ENCODE measurements at regions not wholly inside any gene's neighbourhood (a gene's known extent, or its start where the extent isn't known, plus 50 kb on each side); places are given as distances from the start of the nearest gene placed in this dataset.

DNA sequence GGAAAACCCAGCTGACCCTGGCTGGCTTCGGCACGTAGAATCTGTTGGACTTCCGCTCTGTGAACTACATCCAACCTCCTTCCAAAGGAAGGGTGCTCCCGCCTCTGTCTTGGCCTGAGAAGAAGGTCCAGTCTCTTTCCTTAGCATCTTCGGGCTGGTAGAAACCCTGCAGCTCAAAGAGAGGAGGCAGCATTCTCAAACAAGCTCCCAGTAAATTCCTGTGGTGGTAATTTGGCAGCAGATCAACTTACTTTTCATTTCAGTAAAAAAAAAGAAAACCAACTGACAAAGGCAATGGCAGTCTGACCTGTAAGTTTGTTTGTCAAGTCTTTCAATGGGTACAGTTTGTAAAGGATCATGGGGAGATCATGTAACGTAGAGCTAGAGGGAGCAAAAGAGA, 176.7 kb downstream of the MED10 start:
- DNase-seq (ENCODE audit: insufficient read length, low spot score) (peak; percentile 32), FAIRE-seq (no peak)

DNA sequence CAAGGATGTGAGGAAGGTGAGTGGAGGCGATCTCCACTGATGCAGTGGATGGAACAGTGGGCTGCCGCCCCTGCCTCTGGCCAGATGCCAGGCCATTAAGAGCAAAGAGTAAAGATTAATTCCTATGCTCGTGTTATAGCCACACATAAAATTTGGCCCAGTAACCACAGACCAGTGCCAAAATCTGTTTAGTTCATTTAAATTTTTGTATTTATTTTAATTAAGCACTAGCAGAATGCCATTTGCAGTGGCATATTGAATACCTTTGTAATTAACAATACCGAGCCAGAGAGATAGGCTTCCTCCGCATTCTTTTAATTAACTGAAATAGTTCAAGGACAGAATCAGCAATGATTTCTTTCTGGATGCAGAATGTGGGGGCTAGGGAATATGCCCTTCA, 179.8 kb downstream of the MED10 start:
- DNase-seq (ENCODE audit: insufficient read length, low spot score): no peak
- FAIRE-seq: no peak

DNA sequence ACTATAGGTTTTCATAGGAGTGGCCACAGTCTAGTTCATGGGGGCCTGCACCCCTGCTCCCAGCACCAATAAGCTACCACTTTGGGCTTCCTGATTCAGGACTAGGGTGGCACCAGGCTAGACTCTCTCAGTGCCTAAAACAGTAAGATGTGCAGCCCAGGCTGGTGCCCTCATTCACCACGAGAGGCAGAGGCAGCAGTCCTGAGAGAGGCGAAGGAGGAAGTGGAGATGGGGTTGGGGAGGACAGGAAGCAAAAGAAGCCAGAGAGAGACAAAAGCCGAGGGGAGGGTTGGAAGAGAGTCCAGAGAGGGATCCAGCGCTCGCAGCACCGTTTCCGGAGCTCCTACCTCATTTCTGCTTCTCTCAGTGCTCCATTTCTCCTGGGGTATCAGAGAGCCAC, 180.9 kb downstream of the MED10 start:
- no peak for DNase-seq (ENCODE audit: insufficient read length, low spot score)
- FAIRE-seq: no peak

DNA sequence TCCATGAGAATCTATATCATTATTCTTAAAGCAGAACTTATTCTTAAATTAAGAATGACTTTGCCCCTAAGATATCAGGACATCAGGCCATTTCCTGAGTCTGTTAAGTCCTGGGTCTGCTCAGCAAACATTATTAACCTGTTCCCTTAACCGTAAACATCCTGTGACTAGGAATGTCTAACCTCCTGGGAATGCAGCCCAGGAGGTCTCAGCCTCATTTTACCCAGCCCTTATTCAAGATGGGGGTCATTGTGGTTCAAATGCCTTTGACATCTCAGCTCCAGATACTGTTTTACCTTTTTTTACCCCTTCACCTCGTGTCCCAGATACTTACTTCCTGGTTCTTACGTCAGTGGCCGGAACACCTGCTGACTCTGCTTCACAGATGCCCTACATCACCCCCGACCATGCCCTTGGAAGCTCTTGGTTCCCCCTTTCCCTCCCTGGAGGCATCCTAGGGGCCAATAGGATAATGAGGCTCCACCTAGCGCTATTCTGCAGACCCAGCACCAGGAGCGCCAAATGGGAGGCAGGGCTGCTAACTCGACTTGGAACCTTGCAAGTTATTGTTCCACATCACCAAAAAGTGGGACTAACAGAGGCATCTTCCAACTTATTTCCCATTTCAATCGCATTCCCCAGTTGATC, 182.5 kb downstream of the MED10 start:
- DNase-seq (ENCODE audit: insufficient read length, low spot score) (no peak), FAIRE-seq (no peak)

DNA sequence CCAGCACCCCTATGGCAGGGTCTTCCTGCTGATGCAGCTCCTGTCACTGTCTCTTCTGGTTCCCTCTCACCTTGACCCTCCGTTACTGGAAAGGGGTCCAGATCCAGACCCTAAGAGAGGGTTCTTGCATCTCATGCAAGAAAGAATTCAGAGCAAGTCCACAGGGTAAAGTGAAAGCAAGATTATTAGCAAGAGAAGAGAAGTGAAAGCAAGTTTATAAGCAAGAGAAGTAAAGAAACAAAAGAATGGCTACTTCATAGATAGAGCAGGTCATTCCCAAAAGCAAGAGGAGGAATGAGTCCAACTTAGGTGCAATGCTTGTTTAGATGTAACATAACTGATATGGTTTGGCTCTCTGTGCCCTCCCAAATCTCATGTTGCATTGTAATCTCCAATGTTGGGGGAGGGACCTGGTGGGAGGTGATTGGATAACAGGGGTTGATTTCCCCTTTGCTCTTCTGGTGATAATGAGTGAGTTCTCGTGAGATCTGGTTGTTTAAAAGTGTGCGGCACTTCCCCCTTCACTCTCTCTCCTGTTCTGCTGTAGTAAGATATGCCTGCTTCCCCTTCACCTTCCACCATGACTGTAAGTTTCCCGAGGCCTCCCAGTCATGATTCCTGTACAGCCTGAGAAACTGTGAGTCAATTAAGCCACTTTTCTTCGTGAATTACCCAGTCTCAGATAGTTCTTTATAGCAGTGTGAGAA, 183.3 kb downstream of the MED10 start:
- FAIRE-seq (peak; percentile 20), DNase-seq (ENCODE audit: insufficient read length, low spot score) (no peak)

DNA sequence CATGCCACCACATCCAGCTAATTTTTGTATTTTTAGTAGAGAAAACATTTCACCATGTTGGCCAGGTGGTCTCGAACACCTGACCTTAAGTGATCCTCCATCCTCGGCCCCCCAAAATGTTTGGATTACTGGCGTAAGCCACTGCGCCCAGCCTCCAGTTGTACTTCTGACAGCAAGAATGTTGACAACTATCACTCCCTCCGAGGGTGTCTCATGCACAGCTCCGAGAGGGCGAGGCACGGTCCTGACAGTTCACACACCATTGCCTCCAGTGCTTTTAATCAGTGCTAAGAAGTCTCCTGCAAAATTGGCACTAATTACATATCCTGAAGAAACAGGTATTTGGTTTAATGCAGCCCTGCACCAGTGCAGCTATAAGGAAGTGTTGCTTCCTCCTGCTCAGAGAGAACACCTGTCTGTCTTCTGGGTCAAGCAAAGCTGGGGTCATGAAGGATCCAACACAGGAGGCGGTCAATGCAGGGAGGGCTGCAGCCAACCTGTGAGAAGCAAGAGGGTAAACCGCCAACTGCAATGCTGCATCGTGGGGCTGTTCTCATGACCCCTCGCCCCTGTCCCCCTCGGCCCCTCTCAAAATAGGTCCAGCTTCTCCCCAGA, 184.0 kb downstream of the MED10 start:
- DNase-seq (ENCODE audit: insufficient read length, low spot score) (no peak), FAIRE-seq (peak; percentile 60)

DNA sequence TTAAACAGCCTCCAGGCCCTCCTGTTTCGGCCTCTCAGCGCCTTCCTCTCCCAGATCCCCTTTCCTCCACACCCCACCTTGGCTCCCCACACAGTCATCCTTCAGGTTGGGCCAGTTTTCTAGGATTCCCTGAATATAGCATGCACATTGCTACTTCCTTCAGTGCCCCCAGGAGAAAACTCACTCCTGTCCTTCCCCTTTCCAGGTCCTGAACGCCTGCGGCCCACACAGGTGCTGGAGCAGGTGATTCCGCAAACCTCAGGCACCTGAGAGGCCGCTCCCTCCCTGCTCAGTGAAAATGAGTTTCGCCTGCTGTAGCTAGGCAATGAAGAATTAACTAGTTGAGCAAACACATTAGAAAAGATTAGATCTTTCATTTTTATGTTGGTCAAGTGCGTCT, 185.0 kb downstream of the MED10 start:
- no peak for DNase-seq (ENCODE audit: insufficient read length, low spot score)
- no peak for FAIRE-seq

DNA sequence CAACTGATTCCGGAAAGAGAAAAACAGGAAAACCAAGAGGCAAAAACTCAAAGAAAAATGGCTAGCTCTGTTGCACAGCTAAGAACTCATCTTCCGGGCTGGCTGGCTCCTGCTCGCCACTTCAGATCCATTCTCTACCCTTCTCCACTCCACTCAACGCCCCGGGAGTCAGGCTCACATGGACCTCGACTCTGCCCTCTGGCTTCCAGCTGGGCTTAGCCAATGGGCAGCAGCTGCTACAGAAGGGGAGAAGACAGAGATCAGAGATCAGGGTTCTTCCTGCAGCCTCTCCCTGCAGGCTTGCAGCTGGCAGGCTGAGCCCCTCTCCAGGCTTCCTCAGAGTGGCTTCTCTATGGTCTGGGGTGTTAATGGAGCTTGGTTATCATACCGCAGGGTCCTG, 187.5 kb downstream of the MED10 start:
- DNase-seq (ENCODE audit: insufficient read length, low spot score) (no peak), FAIRE-seq (no peak)

DNA sequence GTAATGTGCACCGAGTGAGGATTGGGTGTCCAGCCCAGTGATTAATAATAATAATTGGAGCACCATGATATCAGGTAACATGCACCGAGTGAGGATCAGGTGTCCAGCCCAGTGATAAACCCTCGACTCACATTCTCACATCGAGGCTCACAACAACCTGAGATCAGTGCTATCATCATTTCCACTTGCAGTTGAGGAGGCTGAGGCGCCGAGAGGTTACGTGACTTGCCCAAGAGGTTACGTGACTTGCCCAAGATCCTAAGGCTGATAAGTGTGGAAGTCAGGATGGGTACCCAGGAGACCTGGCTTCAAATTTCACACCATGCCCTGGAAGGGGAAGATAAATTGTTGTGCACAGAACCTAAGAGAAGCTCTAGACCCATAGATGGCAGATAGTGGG, 189.4 kb downstream of the MED10 start:
- FAIRE-seq: no peak

DNA sequence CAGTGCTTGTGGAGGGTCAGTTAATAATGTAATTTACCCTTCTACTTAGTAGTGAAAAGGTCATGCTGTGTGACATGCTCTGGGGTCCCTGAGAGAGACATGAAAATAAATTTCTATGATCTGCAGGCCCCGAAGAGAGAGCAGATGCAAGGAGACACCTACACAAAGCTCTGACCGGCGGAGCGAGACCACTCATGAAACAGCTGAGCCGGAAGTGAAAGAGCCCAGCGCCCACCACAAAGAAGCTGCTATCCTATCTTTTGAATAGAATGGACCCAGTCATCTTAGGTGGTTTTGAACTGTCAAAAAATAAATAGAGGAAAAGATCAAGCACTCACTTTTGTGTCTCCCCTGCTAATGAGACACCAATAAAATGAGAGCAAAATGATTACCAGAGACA, 190.0 kb downstream of the MED10 start:
- FAIRE-seq: no peak
- DNase-seq (ENCODE audit: insufficient read length, low spot score): no peak

More for the DNA sequence above, 189.4 kb downstream of the MED10 start:
- DNase-seq (ENCODE audit: insufficient read length, low spot score): no peak

DNA sequence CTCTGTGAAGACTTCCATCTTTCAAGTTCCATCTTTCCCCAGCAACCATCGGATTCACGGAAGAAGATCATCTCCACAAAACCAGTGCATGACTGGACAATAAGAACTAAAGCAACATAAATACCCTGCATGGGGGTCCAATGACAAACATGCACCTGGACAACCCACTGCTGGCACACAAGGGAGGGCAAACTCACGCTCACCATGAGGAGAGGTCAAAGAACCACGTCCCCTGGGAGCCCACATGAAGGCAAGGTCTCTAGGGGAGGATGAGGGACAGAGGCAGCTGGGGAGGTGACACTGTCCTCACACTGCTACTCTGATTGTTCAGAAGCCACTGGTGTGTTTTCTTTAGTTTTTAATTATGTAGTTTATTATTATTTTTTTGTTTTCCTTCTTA, 190.8 kb downstream of the MED10 start:
- FAIRE-seq: no peak
- DNase-seq (ENCODE audit: insufficient read length, low spot score): no peak

DNA sequence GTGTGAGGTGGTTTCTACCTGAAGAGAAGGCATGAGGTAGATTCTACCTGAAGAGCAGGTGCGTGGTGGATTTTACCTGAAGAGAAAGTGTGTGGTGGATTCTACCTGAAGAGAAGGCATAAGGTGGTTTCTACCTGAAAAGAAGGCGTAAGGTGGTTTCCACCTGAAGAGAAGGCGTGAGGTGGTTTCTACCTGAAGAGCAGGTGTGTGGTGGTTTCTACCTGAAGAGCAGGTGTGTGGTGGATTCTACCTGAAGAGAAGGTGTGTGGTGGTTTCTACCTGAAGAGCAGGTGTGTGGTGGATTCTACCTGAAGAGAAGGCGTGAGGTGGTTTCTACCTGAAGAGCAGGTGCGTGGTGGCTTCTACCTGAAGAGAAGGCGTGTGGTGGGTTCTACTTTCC, 192.8 kb downstream of the MED10 start:
- FAIRE-seq (peak; percentile 13), DNase-seq (ENCODE audit: insufficient read length, low spot score) (no peak)

DNA sequence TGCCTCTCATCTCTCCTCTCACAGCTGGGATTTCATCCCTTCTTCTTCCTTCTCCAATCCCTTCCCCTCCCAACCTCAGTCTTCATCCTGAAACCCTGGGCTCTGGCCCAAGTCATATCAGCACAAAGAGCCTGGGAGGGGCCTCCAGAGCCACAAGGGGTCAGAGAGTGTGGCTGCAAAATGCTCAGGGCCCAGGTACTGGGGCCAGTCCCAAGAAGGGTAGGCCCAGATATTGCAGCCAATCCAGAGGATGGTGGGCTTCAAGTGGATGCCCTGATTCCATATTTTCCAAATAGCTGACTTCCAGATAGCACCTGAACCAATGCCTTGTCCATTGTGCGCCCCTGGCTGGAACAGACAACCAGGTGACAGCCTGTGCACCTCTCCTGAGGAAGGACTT, 193.9 kb downstream of the MED10 start:
- no peak for DNase-seq (ENCODE audit: insufficient read length, low spot score)
- FAIRE-seq: no peak

DNA sequence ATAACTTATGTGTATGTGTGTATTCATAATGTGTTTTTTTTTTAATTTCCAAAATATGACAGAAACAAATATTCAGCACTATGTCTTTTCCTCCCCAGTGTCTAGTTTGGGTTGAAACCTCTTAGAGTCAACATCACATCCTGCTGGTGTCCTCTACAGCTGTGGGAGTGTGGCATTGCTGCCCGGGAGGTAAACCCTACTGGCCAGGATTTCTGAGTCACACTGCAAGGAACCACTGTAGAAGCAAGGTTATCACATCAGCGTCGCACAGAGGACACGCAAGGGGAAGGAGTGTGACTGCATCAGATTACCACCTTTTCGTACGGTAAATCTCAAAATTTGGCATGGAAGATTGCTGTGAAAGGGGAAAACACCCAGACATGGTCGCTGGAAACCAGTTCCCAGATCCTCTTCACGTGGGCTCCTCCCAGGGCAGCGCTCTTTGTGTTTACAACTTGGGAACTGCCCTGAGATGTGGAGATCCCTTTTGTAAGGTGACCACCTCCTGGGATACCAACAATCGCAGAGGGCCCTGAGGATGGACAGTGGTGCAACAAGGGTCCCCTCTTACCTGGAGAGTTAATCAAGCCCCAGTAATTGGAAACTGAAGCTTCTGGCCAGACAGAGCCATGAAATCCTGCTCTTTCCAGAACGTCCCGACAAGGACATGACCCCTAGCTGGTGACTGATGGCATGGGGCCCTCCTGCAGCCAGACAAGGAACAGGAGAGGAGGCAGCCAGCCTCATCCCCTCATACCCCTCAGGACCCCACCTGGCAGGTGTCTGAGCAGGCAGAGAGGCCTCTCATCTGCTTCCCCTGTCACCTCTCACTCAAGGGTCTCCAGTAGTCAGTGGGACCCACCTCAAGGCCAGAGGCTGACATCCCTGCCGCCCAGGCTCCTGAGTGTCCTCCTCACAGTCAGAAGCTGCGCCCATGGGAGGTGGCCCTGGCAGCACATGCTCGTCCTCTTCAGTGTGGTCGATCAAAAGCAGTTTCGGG, 194.7 kb downstream of the MED10 start:
- DNase-seq (ENCODE audit: insufficient read length, low spot score) (no peak), FAIRE-seq (no peak)

DNA sequence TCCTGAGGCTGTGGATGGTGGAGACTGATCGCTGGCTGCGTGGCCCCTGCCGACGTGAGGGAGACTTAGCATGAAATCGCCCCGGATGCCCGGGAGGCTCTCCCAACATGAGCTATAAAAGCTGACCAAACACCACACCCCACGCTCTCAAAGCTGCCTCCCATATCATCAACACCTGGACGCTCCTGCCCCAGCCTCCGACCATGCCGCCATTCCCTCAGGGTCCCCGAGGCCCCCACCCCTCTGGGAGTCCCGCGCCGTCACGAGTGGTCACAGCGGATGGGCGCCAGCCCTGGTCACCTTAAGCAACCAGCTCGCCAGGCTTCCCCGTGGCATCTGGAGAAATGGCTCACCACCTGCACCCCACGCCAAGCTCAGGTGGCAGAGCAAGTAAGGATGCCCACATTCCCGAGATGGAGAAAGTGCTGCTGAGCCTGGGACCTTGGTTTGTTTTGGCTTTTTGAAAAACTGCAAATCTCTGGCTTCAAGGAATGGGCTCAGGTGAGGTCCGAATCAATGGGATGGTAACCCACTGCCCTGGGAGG, 196.0 kb downstream of the MED10 start:
- DNase-seq (ENCODE audit: insufficient read length, low spot score): no peak
- FAIRE-seq: no peak

DNA sequence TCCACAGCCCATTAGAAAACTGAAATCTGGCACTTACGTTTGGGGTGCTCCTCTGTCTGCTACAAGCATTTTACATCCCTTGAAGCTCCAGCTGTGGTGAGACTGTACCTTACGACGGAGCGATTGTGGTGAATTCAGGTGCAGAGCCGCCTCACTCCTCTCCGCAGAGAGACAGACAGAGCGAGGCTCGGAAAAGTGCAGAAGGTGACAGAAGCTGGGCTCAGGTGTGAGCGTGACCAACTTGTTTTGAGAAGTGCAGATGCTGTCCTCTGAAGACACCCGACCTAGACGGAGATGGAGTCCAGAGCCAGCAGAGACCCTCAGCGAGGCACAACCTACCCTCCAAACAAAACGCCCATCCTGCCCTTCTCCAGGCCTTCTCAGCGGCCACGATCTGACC, 196.5 kb downstream of the MED10 start:
- FAIRE-seq (no peak), DNase-seq (ENCODE audit: insufficient read length, low spot score) (no peak)

DNA sequence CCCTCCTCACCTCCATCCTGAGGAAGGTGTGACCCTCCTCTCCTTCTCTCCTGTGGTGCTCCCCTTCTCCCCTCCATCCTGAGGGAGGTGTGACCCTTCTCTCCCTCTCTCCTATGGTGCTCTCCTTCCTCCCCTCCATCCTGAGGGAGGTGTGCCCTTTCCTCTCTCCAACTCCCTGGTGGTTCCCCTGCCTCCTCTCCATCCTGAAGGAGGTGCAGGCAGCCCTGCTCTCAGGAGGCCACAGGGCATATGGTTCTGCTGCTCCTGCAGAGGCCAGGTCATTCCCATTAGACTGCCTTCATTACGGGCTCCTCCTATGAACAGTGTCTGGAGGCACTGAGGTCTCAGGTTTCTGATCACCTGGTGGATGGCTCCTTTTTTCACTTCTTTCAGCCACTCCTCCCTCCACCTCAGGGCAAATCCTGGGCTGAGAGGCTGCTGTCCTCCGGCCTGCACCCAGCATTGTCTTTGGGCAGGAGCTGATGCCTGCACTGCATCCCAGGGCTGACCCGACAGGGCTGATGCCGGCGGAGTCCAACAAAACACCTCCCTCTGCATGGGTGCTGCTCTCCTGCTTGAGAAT, 197.1 kb downstream of the MED10 start:
- DNase-seq (ENCODE audit: insufficient read length, low spot score) (no peak), FAIRE-seq (no peak)

DNA sequence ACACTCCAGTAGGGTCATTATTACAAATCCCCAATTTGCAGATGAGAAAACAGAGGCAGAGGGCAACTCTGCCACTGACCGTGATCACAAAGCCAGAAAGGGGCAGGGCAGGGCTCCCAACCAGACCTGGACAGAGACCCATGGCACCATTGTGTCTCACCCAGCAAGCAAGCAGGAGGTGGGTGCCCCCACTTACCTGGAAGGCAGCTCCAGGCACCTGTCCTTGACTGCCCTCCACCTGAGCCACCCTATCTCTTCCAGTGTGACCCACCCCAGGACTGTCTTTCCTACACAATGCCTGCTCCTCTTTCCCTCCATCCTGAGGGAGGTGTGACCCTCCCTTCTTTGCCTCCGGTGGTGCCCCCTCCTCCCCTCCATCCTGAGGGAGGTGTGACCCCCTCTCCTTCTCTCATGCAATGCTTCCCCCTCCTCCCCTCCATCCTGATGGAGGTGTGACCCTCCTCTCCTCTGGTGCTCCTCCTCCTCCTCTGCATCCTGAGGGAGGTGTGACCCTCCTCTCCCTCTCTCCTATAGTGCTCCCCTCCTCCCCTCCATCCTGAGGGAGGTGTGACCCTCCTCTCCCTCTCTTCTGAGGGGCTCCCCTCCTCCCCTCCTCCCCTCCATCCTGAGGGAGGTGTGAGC, 198.0 kb downstream of the MED10 start:
- DNase-seq (ENCODE audit: insufficient read length, low spot score) (no peak), FAIRE-seq (no peak)

DNA sequence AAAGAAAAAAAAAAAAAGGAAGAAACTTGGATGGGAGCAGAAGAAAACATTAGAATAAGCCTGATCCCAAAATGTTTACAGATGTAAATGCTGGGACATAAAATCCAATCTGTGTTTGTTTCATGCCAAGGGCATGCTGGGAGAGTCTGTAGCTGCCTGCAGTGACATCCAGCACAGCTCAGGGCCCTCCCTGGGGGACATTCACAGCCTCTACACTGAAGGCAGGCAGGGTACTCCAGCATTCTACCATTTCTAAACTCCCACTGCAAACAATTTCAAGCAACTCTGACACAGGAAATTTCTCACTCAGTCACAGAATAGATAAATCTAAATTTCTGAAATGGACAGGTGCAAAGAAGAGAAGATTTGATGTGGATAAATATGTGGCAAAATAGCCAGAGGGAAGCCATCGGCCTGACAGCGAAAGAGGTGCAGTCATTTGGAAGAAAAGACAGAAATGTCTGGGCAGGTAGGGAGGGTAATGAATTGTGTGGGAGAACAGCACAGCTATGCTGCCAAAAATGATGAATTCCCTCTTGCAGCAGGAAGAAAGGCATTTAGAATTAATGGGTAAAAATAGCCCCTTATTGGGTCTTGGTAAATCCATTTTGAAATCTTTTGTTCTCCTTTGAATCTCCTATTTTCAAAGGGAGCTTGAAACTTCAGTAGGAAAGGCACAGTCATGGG, 199.4 kb downstream of the MED10 start:
- FAIRE-seq (no peak), DNase-seq (ENCODE audit: insufficient read length, low spot score) (no peak)
